ENCODE measurements at regions not wholly inside any gene's neighbourhood (a gene's known extent, or its start where the extent isn't known, plus 50 kb on each side); places are given as distances from the start of the nearest gene placed in this dataset.

DNA sequence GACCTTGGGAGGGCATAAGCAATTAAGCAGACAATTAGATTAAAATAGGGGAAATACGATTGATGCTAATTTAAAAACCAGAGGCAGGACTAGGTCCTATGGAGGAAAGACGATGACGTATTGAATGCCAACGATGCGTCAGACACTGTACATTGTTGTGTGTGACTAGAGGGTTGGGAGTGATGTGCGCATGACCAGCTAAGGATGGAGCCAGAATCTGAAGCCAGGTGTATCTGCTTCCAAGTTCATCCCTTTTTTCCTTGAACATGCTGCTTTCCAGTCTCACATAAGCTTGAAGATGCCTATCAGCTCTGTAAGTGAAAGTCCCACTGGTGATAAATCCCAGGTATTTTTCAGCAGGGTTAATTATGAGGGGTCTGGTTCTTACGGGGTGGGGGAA, 576.2 kb downstream of the MATN1 start:
- DNase-seq (ENCODE audit: low read depth) = no peak

GRCh38 chr1:30146448-30146847, 576.9 kb downstream of the MATN1 start:
- no peak overlapping the region for H3K4me3 ChIP-seq (ENCODE audit: low read depth, low read length)
- TF ChIP-seq, protein P1, sequence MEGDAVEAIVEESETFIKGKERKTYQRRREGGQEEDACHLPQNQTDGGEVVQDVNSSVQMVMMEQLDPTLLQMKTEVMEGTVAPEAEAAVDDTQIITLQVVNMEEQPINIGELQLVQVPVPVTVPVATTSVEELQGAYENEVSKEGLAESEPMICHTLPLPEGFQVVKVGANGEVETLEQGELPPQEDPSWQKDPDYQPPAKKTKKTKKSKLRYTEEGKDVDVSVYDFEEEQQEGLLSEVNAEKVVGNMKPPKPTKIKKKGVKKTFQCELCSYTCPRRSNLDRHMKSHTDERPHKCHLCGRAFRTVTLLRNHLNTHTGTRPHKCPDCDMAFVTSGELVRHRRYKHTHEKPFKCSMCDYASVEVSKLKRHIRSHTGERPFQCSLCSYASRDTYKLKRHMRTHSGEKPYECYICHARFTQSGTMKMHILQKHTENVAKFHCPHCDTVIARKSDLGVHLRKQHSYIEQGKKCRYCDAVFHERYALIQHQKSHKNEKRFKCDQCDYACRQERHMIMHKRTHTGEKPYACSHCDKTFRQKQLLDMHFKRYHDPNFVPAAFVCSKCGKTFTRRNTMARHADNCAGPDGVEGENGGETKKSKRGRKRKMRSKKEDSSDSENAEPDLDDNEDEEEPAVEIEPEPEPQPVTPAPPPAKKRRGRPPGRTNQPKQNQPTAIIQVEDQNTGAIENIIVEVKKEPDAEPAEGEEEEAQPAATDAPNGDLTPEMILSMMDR (conservative IDR thresholded peaks at IDR 0.05; ENCODE audit: low read depth, low read length) = no peak

More for the DNA sequence above, 576.2 kb downstream of the MATN1 start:
- TF ChIP-seq, protein P1 (conservative IDR thresholded peaks at IDR 0.05; ENCODE audit: low read depth, low read length) = no peak
- no peak overlapping the region for H3K4me3 ChIP-seq (ENCODE audit: low read depth, low read length)

DNA sequence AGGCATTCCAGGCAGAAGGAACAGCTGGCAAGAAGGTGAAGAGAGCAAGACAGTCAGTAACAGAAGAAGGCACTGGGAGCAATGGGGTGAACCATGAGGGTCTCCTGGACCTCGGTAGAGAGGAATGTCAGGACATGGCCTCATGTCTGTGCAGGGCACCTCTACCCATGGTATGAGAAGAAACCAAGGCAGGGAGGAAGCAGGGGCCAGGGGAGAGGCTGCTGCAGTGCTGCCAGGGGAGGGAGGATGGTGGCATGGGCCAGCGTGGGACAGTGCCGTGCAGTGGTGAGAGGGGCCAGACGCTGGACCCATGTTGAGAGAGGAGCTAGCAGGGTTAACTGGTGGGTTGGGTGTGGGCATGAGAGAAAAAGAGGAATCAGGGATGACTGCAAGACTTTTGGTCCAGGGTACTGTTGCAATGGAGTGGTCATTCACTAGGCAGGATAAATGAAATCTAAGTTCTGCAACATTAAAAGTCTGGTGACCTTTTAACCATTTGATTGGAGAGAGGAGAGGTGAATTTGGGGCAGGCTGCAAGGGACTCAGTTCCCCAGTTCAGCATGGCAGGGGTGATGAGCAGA, 577.6 kb downstream of the MATN1 start:
- TF ChIP-seq, protein P1 (conservative IDR thresholded peaks at IDR 0.05; ENCODE audit: low read depth, low read length) = no peak
- no peak overlapping the region for H3K4me3 ChIP-seq (ENCODE audit: low read depth, low read length)
- DNase-seq (ENCODE audit: low read depth) = no peak

More at GRCh38 chr1:30146448-30146847, 576.9 kb downstream of the MATN1 start:
- no peak for DNase-seq (ENCODE audit: low read depth)

DNA sequence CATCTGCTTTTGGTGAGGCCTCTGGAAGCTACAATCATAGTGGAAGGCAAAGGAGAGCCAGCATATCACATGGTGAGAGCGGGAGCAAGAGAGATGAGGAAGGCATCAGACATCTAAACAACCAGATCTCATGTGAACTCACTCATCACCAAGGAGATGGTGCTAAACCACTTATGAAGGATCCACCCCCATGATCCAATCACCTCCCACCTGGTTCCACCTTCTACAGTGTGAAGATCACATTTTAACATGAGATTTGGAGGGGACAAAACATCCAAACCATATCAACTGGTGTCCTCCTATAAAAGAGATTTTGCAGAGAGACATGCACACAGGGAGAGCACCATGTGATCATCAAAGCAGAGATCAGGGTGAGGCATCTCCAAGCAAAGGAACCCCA, 578.6 kb downstream of the MATN1 start:
- H3K4me3 ChIP-seq (ENCODE audit: low read depth, low read length) = no peak overlapping the region
- TF ChIP-seq, protein P1 (conservative IDR thresholded peaks at IDR 0.05; ENCODE audit: low read depth, low read length) = no peak
- DNase-seq (ENCODE audit: low read depth) = no peak

DNA sequence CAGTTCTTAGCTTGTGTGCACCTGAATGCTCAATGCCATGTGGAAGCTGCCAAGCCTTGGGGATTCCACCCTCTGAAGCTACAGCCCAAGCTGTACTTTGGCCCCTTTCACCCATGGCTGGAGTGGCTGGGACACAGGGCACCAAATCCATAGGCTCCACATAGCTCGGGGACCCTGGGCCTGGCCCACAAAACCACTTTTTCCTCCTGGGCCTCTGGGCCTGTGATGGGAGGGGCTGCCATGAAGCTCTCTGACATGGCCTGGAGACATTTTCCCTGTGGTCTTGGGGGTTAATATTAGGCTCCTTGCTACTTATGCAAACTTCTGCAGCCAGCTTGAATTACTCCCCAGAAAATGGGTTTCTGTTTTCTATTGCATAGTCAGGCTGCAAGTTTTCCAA, 579.9 kb downstream of the MATN1 start:
- no peak overlapping the region for H3K4me3 ChIP-seq (ENCODE audit: low read depth, low read length)
- no peak for DNase-seq (ENCODE audit: low read depth)
- TF ChIP-seq, protein P1 (conservative IDR thresholded peaks at IDR 0.05; ENCODE audit: low read depth, low read length) = no peak

GRCh38 chr1:30140566-30140965, 582.8 kb downstream of the MATN1 start:
- no peak overlapping the region for H3K4me3 ChIP-seq (ENCODE audit: low read depth, low read length)
- TF ChIP-seq, protein P1 (conservative IDR thresholded peaks at IDR 0.05; ENCODE audit: low read depth, low read length) = no peak
- DNase-seq (ENCODE audit: low read depth) = no peak

DNA sequence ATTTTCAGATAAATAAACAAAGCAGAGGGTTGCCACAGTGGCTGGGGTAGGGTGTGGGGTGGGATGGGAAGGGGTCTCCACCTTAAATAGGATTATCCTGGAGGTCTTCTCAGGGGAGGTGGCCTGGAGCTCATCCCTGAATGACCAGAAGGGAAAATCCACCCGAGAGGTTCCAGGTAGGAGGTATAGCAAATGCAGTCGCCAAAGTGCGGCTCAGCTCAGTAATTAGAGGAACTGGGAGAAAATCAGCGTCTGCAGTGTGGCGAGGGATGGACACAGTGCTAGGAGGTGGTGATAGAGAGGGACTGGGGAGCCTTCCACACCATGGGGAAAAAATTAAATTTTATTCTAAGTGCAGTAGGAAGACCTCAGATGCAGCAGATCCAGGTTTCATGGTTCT, 584.5 kb downstream of the MATN1 start:
- TF ChIP-seq, protein P1 (conservative IDR thresholded peaks at IDR 0.05; ENCODE audit: low read depth, low read length) = no peak
- no peak for DNase-seq (ENCODE audit: low read depth)
- H3K4me3 ChIP-seq (ENCODE audit: low read depth, low read length) = no peak overlapping the region

All from choroid plexus epithelial cell (primary cell).